ENCODE measurements at regions not wholly inside any gene's neighbourhood (a gene's known extent, or its start where the extent isn't known, plus 50 kb on each side); places are given as distances from the start of the nearest gene placed in this dataset.

- TF ChIP-seq CTCF (IDR thresholded peaks at IDR 0.05; ENCODE audit: insufficient read depth, low read length), result no peak
- TF ChIP-seq POLR2AphosphoS5 (IDR thresholded peaks at IDR 0.05; ENCODE audit: low read depth), result no peak
- no peak for TF ChIP-seq SPI1 (IDR thresholded peaks at IDR 0.05; ENCODE audit: borderline replicate concordance, low read depth)
- TF ChIP-seq REST (IDR thresholded peaks at IDR 0.05; ENCODE audit: insufficient replicate concordance, low read depth), result no peak
Measured at GRCh38 chr4:133803341-133803740, 398.2 kb downstream of the PABPC4L start.
